ENCODE measurements at regions not wholly inside any gene's neighbourhood (a gene's known extent, or its start where the extent isn't known, plus 50 kb on each side); places are given as distances from the start of the nearest gene placed in this dataset.
"Not testable (repeated sequence)": the region's sequence is repeated elsewhere in the genome, so short reads cannot be mapped to it uniquely, and the experiment has no call there.

DNA sequence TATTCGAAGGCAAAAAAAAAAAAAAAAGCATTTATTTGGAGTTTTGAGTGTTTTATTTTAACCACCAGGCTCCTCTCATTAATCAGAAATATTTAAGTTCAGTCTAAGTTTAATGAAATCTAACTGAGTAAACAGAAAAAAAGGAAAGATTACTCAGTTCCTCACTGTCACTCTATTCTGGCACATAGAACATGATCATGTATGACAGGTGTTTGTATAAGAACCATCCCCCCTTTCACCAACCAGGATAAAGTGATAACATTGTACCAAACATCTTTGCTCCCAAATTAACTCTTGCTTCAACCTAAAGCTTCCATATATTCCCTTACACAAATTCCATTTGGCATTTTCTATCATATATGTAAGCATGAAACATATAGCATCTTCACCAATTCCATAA is 176.2 kb upstream of the HSF2 start:
- no peak for DNase-seq (ENCODE audit: low spot score)
- FAIRE-seq: no peak

DNA sequence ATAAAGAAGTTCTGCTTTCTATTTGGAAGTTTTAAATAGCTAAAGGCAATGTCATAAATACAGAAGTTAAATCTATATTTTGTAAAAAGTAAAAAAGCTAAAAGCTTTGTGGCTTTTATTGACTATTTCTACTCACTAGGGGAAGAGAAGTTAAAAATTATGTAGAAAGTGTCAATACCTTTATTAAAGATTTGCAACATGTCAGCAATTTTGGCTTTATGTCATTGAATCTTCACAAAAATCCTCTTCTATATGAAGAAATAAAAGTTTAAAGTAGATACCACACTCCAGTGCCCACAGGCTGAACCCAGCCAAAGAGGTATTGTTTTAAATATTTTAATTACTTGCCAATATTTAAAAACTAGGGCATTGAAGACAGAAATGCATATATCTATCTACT is 160.6 kb upstream of the HSF2 start:
- FAIRE-seq (no peak), DNase-seq (ENCODE audit: low spot score) (no peak)

DNA sequence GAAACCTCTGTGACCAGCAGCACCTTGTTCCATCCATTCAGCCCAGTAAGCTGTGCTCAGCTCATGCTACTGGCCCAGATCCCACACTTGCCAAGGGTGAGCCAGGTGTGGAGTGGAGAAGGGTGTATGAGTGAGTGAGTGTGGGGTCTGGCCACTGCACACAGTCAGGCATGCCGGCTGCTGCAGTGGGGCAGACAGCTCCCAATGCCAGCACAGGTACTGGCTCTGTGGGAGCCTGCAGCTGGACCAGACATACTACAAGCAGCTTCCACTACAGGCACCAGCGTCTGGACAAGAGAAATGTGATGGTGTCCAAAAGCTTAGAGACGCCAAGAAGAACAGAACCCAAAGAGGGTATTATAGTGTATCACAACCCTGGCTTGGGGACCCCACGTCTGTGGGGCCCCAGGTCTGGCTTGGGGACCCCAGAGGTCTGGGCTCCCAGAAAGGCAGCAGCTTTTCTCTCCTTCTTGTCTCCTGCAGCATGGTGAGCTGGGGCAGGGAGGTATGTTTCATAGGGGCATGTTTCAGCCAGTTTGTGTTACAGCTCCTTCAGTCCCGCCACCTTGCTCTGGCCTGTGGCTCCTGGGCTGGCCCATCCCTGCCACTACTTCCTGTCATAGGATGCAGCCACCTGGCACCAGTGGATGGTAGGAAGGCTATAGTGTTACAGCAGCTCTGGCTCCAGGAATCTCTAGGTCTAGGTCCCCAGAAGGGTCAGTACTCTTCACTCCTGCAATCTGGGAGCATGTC is 152.4 kb upstream of the HSF2 start:
- FAIRE-seq: no peak
- DNase-seq (ENCODE audit: low spot score): no peak

DNA sequence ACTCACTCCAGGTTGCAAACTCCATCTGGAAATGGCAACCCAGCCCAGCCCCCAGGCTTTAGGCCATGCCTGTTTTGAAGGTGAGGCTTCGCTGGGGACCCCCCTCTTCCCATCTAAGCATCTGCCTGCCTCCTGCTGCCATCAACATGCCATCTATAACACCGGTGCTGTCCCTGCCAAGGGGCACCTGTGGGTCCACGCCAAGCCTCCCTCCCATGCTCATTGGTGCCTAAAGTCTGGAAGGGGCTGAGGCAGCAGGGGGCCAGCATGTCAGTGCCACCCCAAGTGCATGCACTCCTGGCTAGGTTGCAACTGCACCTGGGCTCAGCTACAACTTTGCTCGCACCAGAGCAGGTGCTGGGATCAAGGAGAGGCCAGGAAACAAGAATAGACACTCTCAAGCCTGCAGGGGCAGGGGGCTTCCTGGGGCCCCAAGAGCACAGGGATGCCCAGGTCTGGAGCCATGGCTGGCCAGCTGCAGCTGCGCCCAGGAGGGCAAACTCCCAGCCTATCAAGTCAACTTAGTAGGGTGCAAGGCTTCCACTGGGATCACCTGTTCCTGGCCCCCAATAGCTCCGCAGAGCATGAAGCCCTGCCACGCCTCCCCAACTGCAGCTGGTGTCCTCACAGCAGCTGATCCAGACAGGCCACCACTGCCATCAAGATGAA is 151.3 kb upstream of the HSF2 start:
- FAIRE-seq (no peak), DNase-seq (ENCODE audit: low spot score) (no peak)

DNA sequence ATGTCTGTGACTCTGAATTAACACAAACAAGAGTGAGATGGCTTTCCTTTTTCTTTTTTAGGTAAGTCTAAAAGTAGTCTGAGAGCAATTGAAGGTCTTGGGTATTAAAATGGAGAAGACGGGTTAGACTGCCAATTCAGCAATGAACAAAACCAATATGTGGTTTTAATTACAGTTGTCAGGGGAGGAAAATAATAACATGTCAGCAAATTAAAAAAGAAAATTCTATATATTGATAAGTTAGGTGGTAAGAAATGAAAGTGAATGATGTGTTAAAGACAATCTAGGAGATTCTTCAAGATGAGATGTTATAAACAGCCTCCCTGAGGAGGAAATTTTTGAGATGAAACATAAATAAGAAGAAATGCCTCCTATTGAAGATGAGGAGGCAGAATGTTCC is 150.6 kb upstream of the HSF2 start:
- DNase-seq (ENCODE audit: low spot score) (no peak), FAIRE-seq (no peak)

DNA sequence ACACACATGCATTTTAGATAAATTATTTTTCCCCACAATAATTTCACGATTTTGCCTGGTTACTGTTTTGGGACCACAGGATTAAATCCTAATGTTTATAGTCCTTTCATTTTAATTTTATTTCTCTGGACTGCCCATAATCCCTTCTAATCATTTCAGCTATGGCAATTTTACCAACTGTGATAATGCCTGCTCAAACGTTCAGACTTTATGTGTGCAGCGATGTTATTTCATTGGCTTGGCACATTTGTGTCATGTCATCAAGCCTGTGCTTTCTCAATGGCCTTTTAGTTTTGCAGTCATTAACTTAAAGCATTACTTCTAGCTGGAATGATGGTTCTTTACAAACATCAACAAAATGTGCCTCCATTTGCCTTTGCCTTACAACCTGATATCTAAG is 140.6 kb upstream of the HSF2 start:
- FAIRE-seq (no peak), DNase-seq (ENCODE audit: low spot score) (no peak)

DNA sequence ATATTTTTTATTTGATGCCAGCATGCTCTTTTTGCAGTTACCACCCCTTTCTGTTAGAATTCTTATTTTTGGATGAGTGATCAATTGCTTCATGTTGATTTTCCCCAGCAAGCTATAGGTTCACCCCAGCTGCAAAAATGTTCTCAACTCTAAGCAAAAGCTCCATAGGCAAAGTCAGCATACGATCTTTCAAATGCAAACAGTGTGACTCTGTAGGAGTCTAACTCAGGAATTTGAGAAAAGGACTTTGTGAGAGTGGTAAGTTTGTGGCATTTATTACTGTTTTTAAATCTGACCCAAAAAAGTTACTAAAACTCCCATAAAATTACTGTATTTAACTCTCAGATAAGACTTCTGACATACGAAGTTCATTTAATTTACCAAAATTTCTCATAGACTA is 134.9 kb upstream of the HSF2 start:
- DNase-seq (ENCODE audit: low spot score) (no peak), FAIRE-seq (no peak)

DNA sequence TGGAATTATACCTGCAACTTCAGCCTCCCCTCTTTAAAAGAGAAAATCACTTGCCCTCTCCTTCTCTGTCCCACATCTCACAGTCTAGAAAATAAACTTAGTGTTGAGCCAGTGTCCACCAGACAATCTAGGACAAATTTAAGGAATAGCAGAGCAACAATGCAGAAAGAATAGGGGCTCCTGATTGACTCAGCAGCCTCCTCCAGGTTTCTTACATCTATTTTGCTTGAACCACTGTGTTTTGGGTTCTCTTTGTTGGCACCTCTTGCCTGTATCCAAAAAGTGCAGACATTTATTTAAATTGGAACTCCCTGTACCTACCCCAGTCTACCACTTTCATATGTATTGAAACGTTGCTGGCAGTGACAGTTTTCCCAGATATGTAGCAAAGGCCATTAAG is 133.7 kb upstream of the HSF2 start:
- FAIRE-seq: no peak

DNA sequence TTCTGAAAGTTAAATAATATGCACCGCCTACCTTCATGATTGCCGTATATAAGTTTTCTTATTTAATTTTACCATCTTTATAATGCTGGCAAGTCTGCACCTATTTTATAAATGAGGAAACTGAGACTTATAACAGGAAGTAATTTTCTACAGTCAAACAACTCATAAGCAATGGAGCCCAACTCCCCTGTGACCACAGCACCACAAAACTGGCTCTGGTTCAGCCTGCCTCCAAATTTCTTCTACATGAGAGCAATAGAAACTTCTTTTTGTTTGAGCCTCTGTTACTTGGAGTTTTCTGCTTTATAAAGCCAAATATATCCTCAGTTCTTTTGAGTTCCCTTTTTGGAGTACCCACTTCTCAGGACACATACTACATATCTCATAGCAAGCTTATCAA is 131.1 kb upstream of the HSF2 start:
- no peak for FAIRE-seq
- DNase-seq (ENCODE audit: low spot score): no peak

More for the DNA sequence above, 133.7 kb upstream of the HSF2 start:
- DNase-seq (ENCODE audit: low spot score): no peak

DNA sequence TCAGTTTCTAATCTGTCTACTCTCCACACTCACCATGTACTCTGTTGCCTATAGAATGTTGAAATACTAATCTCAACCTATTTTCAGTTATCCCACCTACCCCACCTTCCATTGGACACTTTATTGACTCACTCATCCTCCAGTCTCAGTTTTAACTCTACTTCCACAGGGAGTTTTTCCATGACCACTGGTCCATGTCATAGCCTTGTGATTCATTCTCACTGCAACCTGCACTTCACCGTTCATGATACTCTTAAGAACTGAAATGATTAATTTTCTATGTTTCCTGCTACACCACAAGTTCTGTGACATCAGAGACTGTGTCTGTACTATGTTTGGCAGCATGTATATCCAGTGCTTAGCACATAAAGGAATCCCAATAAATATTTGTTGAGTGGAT is 122.8 kb upstream of the HSF2 start:
- FAIRE-seq (no peak), DNase-seq (ENCODE audit: low spot score) (no peak)

DNA sequence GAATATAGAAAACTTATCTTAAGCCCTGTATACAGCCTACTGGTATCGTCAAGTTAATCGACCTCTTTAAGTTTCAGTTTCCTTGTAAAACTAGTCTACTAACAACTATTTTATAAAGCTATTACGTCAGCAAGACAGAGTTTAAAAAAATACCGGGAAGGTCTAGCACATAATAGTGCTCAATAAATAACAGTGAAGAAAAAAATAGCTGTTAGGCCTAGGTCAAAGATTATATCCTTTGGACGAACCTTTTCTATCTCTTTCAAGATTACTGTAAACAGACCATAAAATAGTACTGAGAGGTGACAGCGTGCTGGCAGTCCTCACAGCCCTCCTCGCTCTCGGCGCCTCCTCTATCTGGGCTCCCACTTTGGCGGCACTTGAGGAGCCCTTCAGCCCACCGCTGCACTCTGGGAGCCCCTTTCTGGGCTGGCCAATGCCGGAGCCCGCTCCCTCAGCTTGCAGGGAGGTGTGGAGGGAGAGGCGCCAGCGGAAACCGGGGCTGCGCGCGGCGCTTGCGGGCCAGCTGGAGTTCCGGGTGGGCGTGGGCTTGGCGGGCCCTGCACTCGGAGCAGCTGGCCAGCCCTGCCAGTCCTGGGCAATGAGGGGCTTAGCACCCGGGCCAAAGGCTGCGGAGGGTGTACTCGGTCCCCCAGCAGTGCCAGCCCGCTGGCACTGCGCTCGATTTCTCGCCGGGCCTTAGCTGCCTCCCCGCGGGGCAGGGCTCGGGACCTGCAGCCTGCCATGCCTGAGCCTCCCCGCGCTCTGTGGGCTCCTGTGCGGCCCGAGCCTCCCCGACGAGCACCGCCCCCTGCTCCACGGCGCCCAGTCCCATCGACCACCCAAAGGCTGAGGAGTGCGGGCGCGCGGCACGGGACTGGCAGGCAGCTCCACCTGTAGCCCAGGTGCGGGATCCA is 119.1 kb upstream of the HSF2 start:
- not testable (repeated sequence) for FAIRE-seq; DNase-seq (ENCODE audit: low spot score)

DNA sequence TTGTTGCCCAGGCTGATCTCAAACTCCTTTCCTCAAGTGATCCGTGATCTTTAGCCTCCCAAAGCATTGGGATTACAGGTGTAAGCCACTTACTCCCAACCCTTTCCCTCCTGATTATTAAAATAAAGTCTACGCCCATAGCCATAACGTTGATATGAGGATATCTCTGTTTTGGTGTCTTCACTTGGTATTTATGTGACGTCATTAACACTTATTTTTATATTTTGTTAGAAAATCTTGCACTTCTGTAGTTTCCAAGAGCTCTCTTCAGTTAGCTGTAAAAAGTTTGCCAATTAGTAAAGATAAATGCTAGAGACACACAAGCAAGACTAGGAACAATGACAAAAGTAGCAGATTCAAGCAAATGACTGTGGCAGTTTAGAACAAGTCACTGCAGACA is 115.6 kb upstream of the HSF2 start:
- FAIRE-seq: no peak
- DNase-seq (ENCODE audit: low spot score): no peak

DNA sequence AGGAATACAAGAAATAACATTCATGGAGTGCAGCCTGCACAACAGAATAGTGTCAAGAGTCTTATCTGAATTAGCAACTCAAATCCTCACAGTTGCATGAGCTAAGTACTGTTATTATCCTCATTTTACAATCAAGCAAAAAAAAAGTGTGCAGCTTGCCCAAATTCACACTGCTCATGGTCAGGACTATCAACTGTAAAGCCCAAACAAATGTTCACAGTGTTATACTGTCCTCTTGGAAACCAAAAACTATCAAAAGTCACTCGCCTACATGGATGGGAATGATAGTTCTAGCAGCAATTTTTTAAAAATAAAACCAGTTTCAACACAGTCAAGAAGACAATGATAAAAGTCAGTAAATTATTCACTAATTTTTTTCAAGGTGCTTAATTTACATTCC is 114.6 kb upstream of the HSF2 start:
- no peak for FAIRE-seq
- DNase-seq (ENCODE audit: low spot score): no peak

DNA sequence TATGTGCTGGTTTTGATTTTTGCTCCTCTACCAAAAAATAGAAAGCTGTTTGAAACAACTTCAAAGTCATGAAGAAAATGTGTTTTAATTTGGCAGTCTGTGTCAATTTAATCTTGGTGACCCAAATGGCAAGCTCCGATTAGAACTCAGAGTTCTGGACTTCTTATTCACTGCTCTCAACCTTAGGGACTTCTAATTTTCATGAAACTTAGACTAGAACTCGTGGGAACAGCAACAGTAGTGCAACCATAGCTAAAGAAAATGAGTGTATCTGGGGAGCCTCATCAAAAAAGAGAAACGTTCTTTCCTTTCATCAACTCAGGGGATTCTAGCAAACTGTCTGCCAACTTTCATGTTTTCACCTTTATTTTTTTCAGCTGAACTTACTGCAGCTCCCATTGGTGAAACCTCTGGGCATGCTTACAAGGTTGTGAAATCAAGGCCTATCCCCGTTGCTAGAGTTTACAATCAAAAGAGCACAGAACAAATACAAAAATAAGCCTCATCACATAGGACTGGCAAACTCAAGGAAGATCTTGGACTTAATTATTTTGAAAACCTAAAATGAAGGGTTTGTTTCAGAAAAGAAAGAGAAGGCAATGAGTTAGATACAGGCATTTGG is 114.0 kb upstream of the HSF2 start:
- DNase-seq (ENCODE audit: low spot score) (no peak), FAIRE-seq (no peak)

DNA sequence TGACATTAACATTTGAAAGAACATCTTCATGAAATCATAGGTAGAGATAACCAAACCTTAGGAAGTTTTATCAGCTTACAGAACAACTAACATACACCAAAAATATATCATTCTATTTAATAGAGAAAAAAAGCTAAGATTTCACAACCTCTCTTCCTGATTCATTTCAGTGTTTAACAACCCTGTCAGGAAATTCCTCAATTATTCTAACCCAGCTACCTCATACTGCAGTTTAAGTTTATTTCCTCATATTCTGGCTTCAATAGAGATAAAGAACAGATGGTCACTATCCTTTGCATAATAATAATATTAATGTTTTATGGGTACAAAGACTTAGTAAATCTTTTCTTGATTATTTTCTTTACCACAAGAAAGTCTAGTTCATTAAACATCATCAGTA is 112.9 kb upstream of the HSF2 start:
- FAIRE-seq: no peak
- DNase-seq (ENCODE audit: low spot score): no peak

DNA sequence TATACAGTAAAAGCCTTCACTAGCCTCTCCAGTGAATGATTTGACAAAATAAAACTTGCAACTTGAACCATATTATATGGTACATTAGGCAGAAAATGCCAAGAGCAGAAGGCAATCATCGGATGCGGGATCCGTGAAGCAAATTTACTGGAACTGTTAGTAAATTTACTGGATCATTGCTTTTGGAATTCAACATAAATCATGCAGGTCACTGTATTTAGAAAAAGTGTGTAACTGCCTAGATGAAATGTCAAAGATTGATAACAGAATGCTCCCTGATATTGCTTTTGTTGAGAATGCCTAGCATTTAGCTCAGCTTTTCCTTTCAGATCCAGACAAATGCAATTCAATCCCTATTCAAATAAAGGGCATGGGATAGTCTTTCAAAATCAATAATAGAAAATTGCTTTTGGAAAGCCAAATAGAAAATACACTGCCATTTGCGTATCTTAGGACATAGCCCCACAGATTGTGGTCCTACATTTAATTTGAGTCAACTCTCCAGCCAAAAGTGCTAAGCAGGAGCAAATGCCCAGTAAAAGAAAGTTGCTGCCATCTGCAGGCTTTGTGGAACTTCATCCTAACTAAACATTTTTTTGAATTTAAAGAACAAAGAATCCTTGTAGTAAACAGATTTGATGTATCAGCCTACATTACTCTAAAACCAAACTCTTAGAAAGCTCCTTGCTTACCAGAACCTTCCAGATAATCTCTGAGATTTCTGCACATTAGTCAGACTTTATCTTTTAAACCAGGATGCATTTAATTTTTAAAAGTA is 109.5 kb upstream of the HSF2 start:
- FAIRE-seq (no peak), DNase-seq (ENCODE audit: low spot score) (peak; percentile 8)

DNA sequence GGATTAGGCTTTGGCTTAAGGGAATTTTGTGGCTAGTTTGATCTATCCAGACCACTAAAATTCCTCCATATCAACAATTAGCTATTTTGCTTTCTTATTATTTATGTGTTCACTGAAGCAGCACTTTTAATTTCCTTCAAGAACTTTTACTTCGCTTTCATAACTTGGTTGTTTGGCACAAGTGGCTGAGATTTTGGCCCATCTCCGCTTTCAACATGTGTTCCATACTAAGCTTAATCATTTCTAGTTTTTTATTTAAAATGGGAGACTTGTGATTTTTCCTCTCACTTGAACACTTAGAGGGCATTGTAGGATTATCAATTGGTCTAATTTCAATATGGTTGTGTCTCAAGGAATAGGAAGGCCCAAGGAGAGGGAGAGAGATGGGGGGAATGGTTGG is 102.4 kb upstream of the HSF2 start:
- DNase-seq (ENCODE audit: low spot score) (no peak), FAIRE-seq (no peak)

DNA sequence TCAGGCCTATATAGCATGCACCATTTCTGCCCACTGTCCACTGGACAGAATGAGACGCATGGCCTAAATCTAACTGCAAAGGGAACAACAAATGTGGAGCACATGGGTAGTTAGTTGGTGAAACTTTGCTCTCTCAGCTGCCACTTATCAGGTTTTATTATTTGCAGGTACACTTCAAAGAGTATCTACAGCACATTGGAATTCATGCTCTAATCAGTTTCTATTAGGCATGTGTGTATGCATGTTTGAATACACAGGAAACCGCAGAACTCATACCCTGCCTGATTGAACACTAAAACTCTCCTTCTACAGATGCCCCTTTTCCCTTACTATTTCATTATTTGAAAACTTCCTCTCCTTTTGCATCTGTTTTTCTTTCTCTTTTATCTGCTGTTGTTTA is 97.4 kb upstream of the HSF2 start:
- DNase-seq (ENCODE audit: low spot score) (no peak), FAIRE-seq (no peak)

DNA sequence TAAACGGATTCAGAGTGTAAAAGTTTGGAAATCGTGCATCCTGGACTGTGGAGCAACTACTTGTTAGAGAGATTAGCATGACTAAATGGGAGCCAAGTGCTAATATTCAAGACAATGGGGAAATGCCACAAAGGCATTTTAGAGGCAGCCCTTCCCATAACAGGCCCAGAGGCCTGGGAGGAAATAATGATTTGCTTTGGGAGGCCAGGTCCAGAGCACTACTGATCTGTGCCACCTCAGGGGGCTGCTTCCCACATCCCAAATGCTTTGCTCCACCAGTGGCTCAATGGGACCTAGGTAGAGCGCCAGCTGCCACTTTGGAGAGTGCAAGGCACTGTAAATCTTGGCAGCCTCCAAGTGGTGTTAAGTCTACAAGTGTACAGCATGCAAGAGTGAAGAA is 91.9 kb upstream of the HSF2 start:
- no peak for FAIRE-seq
- no peak for DNase-seq (ENCODE audit: low spot score)

DNA sequence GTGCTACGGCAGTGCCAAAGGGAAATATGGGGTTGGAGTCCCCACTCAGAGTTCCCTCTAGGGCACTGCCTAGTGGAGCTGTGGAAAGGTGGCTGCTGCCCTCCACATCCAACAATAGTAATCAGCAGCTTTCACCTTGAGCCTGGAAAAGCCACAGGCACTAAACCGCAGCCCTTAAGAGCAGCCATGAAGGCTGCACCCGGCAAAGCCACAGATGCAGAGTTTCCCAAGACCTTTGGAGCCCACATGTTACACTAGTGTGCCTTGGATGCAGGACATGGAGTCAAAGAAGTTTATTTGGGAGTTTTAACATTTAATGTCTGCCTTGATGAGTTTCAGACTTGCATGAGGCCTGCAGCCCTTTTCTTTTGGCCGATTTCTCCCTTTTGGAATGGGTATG is 91.4 kb upstream of the HSF2 start:
- DNase-seq (ENCODE audit: low spot score): no peak
- no peak for FAIRE-seq

DNA sequence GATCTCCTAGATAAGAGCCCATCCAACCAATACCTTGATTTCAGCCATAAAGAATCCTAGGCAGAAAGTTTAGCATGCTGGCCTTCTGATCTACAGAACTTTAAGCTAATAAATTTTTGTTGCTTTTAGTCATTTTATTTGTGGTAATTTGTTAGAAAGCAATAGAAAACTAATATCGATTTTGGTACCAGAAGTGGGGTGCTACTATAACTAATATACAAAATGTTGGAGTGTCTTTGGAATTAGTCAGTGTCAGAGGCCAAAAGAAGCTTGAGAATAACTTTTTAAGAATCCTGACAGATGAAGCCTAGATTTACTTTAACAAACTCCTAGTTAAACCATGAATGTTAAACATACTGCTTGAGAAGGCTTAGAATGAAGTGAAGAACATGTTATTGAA is 83.6 kb upstream of the HSF2 start:
- DNase-seq (ENCODE audit: low spot score) (no peak), FAIRE-seq (no peak)

Measured in urothelium cell line (cell line).